H1 (cell line): ENCODE measurements at regions not wholly inside any gene's neighbourhood (a gene's known extent, or its start where the extent isn't known, plus 50 kb on each side); places are given as distances from the start of the nearest gene placed in this dataset.

Experiments used
- ATF2 ChIP-seq: IDR thresholded peaks from 2 replicates; pipeline ENCODE4 v1.6.1; 2012; ENCODE audit warnings: low read length, inconsistent platforms
- BRCA1 ChIP-seq: IDR thresholded peaks from 2 replicates; pipeline ENCODE4 v1.6.1; 2012; ENCODE audit warnings: low read depth, low read length, improper control_type of control experiment
- TEAD4 ChIP-seq: IDR thresholded peaks from 2 replicates; pipeline ENCODE4 v1.6.1; 2012; ENCODE audit warnings: low read depth, low read length, inconsistent platforms, mixed read lengths

GRCh38 chr11:37512156-37512780 lies 914.2 kb upstream of the RAG2 start (continued):
- TF ChIP-seq ATF2 (no peak), BRCA1 (no peak), TEAD4 (no peak)
